Neural progenitor cell (in vitro differentiated cells): ENCODE measurements at regions not wholly inside any gene's neighbourhood (a gene's known extent, or its start where the extent isn't known, plus 50 kb on each side); places are given as distances from the start of the nearest gene placed in this dataset.

Source experiments
- DNase-seq: peaks from one replicate; pipeline ENCODE4 v3.0.0-alpha.2; 2016; ENCODE audit warnings: low spot score
- H2AFZ ChIP-seq: fragments of 200-600 bp; sonication (generic); replicated peaks from 2 replicates; pipeline ENCODE4 v1.6.1; 2016; ENCODE audit warnings: antibody characterized with exemption
- H3F3A ChIP-seq: fragments of 200-600 bp; sonication (generic); 2 replicates; pipeline ENCODE4 v1.6.1; 2016; ENCODE audit warnings: antibody characterized with exemption, low read depth
- H3K27ac ChIP-seq: fragments of 200-600 bp; sonication (generic); 2 replicates; pipeline ENCODE4 v1.5.1; 2016; ENCODE audit warnings: mild to moderate bottlenecking
- H3K27me3 ChIP-seq: fragments of 200-600 bp; sonication (generic); 2 replicates; pipeline ENCODE4 v1.6.1; 2016; ENCODE audit warnings: mild to moderate bottlenecking, moderate library complexity
- H3K36me3 ChIP-seq: fragments of 200-600 bp; sonication (generic); 2 replicates; pipeline ENCODE4 v1.5.1; 2016
- H3K4me1 ChIP-seq: fragments of 200-600 bp; sonication (generic); 2 replicates; pipeline ENCODE4 v1.6.1; 2016; ENCODE audit warnings: mixed run types
- H3K4me2 ChIP-seq: fragments of 200-600 bp; sonication (generic); 2 replicates; pipeline ENCODE4 v1.6.1; 2016
- H3K4me3 ChIP-seq: fragments of 200-600 bp; sonication (generic); 2 replicates; pipeline ENCODE4 v1.5.1; 2016
- H3K79me2 ChIP-seq: fragments of 200-600 bp; sonication (generic); 2 replicates; pipeline ENCODE4 v1.6.1; 2016; ENCODE audit warnings: low read depth
- H3K9ac ChIP-seq: fragments of 200-600 bp; sonication (generic); 2 replicates; pipeline ENCODE4 v1.6.1; 2016
- H3K9me3 ChIP-seq: fragments of 200-600 bp; sonication (generic); 2 replicates; pipeline ENCODE4 v1.5.1; 2016; ENCODE audit warnings: low read depth
- H4K20me1 ChIP-seq: fragments of 200-600 bp; sonication (generic); 2 replicates; pipeline ENCODE4 v1.6.1; 2016; ENCODE audit warnings: low read depth
- H3K27ac Mint-ChIP-seq: 3 replicates; pipeline ENCODE4 v1.8.0; 2021; ENCODE audit warnings: mixed read lengths
- H3K27me3 Mint-ChIP-seq: 2 replicates; pipeline ENCODE4 v1.8.0; 2022; ENCODE audit warnings: low read depth, mild to moderate bottlenecking, inconsistent platforms, moderate library complexity, mixed read lengths; ENCODE audit not compliant: insufficient read depth
- H3K36me3 Mint-ChIP-seq: 3 replicates; pipeline ENCODE4 v1.8.0; 2021; ENCODE audit warnings: mixed read lengths
- H3K4me1 Mint-ChIP-seq: 3 replicates; pipeline ENCODE4 v1.8.0; 2021; ENCODE audit warnings: mixed read lengths
- H3K4me3 Mint-ChIP-seq: 3 replicates; pipeline ENCODE4 v1.8.0; 2021; ENCODE audit warnings: mild to moderate bottlenecking, moderate library complexity, mixed read lengths
- H3K9me3 Mint-ChIP-seq: 3 replicates; pipeline ENCODE4 v1.8.0; 2020; ENCODE audit warnings: mixed read lengths
- CTCF ChIP-seq: fragments of 200-600 bp; sonication (generic); IDR thresholded peaks from 2 replicates; pipeline ENCODE4 v1.5.1; 2017; ENCODE audit warnings: antibody characterized with exemption, mild to moderate bottlenecking
- EZH2 ChIP-seq: fragments of 200-600 bp; sonication (generic); IDR thresholded peaks from 2 replicates; pipeline ENCODE4 v1.6.1; 2017; ENCODE audit warnings: antibody characterized with exemption, mild to moderate bottlenecking, moderate library complexity
- EZH2phosphoT487 ChIP-seq: fragments of 200-600 bp; sonication (generic); IDR thresholded peaks from 2 replicates; pipeline ENCODE4 v1.6.1; 2017; ENCODE audit warnings: antibody characterized with exemption

GRCh38 chr7:26038201-26038990 is 113.6 kb upstream of the NFE2L3 start:
- Histone ChIP-seq H3K27me3 (no peaks in the 10 kb centered on the region), H3K79me2 (no peaks in the 10 kb centered on the region), H3K36me3 (no peaks in the 10 kb centered on the region), H3K27ac (no peak overlapping the region), H2AFZ (no peak overlapping the region), H3F3A (no peaks in the 10 kb centered on the region), H3K4me1 (no peaks in the 10 kb centered on the region), H4K20me1 (no peaks in the 10 kb centered on the region), H3K4me3 (no peak overlapping the region), H3K9ac (no peak overlapping the region), H3K9me3 (no peaks in the 10 kb centered on the region), H3K4me2 (no peak overlapping the region)
- peaks cover 5% of the 10 kb centered on the region for H3K4me1 Mint-ChIP-seq
- H3K9me3 Mint-ChIP-seq, result no peaks in the 10 kb centered on the region
- no peak overlapping the region for H3K4me3 Mint-ChIP-seq
- no peak overlapping the region for H3K27ac Mint-ChIP-seq
- TF ChIP-seq EZH2phosphoT487, result no peak
- TF ChIP-seq CTCF, result no peak
- no peak for TF ChIP-seq EZH2
- no peak for DNase-seq
- H3K27me3 Mint-ChIP-seq, result peaks cover 2% of the 10 kb centered on the region
- H3K36me3 Mint-ChIP-seq, result no peaks in the 10 kb centered on the region

GRCh38 chr7:26040085-26040484 is 111.9 kb upstream of the NFE2L3 start:
- peaks cover 6% of the 10 kb centered on the region for H3K27me3 Mint-ChIP-seq
- H2AFZ ChIP-seq, result no peak overlapping the region
- H3K36me3 ChIP-seq, result no peaks in the 10 kb centered on the region
- TF ChIP-seq EZH2 (no peak), EZH2phosphoT487 (no peak), CTCF (no peak)
- peaks cover 8% of the 10 kb centered on the region for H3K4me1 Mint-ChIP-seq
- H3K27ac Mint-ChIP-seq, result no peak overlapping the region
- no peaks in the 10 kb centered on the region for H3K9me3 Mint-ChIP-seq
- no peak overlapping the region for H3K4me3 ChIP-seq
- no peak overlapping the region for H3K27ac ChIP-seq
- H3K4me2 ChIP-seq, result no peak overlapping the region
- H3K36me3 Mint-ChIP-seq, result no peaks in the 10 kb centered on the region
- no peaks in the 10 kb centered on the region for H3K27me3 ChIP-seq
- H3K9me3 ChIP-seq, result no peaks in the 10 kb centered on the region
- no peaks in the 10 kb centered on the region for H3K4me1 ChIP-seq
- no peaks in the 10 kb centered on the region for H3K79me2 ChIP-seq
- H3K4me3 Mint-ChIP-seq, result no peak overlapping the region
- no peak for DNase-seq
- H3F3A ChIP-seq, result no peaks in the 10 kb centered on the region
- H3K9ac ChIP-seq, result no peak overlapping the region
- no peaks in the 10 kb centered on the region for H4K20me1 ChIP-seq

GRCh38 chr7:26042237-26042636 is 109.8 kb upstream of the NFE2L3 start:
- H3K79me2 ChIP-seq, result no peaks in the 10 kb centered on the region
- H3K27ac ChIP-seq, result no peak overlapping the region
- no peak overlapping the region for H3K4me2 ChIP-seq
- Mint-ChIP-seq H3K4me1 (peaks cover 12% of the 10 kb centered on the region), H3K27ac (no peak overlapping the region), H3K9me3 (no peaks in the 10 kb centered on the region), H3K27me3 (peaks cover 6% of the 10 kb centered on the region), H3K36me3 (no peaks in the 10 kb centered on the region), H3K4me3 (no peak overlapping the region)
- no peaks in the 10 kb centered on the region for H3K27me3 ChIP-seq
- H4K20me1 ChIP-seq, result no peaks in the 10 kb centered on the region
- H3K36me3 ChIP-seq, result no peaks in the 10 kb centered on the region
- H3K9me3 ChIP-seq, result no peaks in the 10 kb centered on the region
- H3F3A ChIP-seq, result no peaks in the 10 kb centered on the region
- no peak overlapping the region for H3K4me3 ChIP-seq
- H3K9ac ChIP-seq, result no peak overlapping the region
- no peaks in the 10 kb centered on the region for H3K4me1 ChIP-seq
- H2AFZ ChIP-seq, result no peak overlapping the region
- TF ChIP-seq EZH2phosphoT487 (no peak), EZH2 (no peak), CTCF (no peak)
- no peak for DNase-seq
